Kidney capillary endothelial cell (primary cell): ENCODE measurements at regions not wholly inside any gene's neighbourhood (a gene's known extent, or its start where the extent isn't known, plus 50 kb on each side); places are given as distances from the start of the nearest gene placed in this dataset.
"Not testable (repeated sequence)": the region's sequence is repeated elsewhere in the genome, so short reads cannot be mapped to it uniquely, and the experiment has no call there.

ENCODE experiments used
- DNase-seq: peaks from one replicate; pipeline ENCODE4 v3.0.0-alpha.2; 2018; ENCODE audit warnings: low spot score

- no peak for DNase-seq
These were observed 131.3 kb upstream of the GMDS start for GRCh38 chr6:2376429-2377355.

- no peak for DNase-seq
These were observed 130.0 kb upstream of the GMDS start for GRCh38 chr6:2375443-2375842.

- DNase-seq = no peak
These were observed 124.2 kb upstream of the GMDS start for GRCh38 chr6:2369606-2370005.

- no peak for DNase-seq
These were observed 117.8 kb upstream of the GMDS start for GRCh38 chr6:2363211-2363610.

GRCh38 chr6:2361195-2361594, 115.8 kb upstream of the GMDS start:
- no peak for DNase-seq

GRCh38 chr6:2360716-2361115, 115.3 kb upstream of the GMDS start:
- no peak for DNase-seq

GRCh38 chr6:2360126-2360525, 114.7 kb upstream of the GMDS start:
- DNase-seq = no peak

GRCh38 chr6:2355150-2355549, 109.7 kb upstream of the GMDS start:
- DNase-seq = no peak

- no peak for DNase-seq
These were observed 108.7 kb upstream of the GMDS start for GRCh38 chr6:2354138-2354491.

GRCh38 chr6:2353412-2354137, 108.2 kb upstream of the GMDS start:
- DNase-seq = peak; percentile 52

- DNase-seq = no peak
These were observed 106.5 kb upstream of the GMDS start for GRCh38 chr6:2351807-2352431.

- no peak for DNase-seq
These were observed 105.7 kb upstream of the GMDS start for GRCh38 chr6:2351090-2351489.

GRCh38 chr6:2346078-2346477, 100.7 kb upstream of the GMDS start:
- DNase-seq = no peak

GRCh38 chr6:2344319-2344905, 99.0 kb upstream of the GMDS start:
- no peak for DNase-seq

GRCh38 chr6:2327591-2327990, 82.2 kb upstream of the GMDS start:
- no peak for DNase-seq

- no peak for DNase-seq
These were observed 79.0 kb upstream of the GMDS start for GRCh38 chr6:2324166-2324953.

GRCh38 chr6:2317498-2317897, 72.1 kb upstream of the GMDS start:
- not testable (repeated sequence) for DNase-seq

- no peak for DNase-seq
These were observed 69.2 kb upstream of the GMDS start for GRCh38 chr6:2314641-2315040.

GRCh38 chr6:2310042-2310441, 64.6 kb upstream of the GMDS start:
- no peak for DNase-seq

GRCh38 chr6:2309122-2309521, 63.7 kb upstream of the GMDS start:
- DNase-seq = no peak

- no peak for DNase-seq
These were observed 62.4 kb upstream of the GMDS start for GRCh38 chr6:2307799-2308198.

- no peak for DNase-seq
These were observed 60.5 kb upstream of the GMDS start for GRCh38 chr6:2305951-2306350.
